Ishikawa (cell line): ENCODE measurements at regions not wholly inside any gene's neighbourhood (a gene's known extent, or its start where the extent isn't known, plus 50 kb on each side); places are given as distances from the start of the nearest gene placed in this dataset.

Experiments
- CEBPB ChIP-seq: IDR thresholded peaks from 2 replicates; pipeline ENCODE4 v1.6.1; 2012
- CREB1 ChIP-seq: IDR thresholded peaks from 2 replicates; pipeline ENCODE4 v1.6.1; 2012; ENCODE audit warnings: low read depth
- EGR1 ChIP-seq: IDR thresholded peaks from 2 replicates; pipeline ENCODE4 v1.6.1; 2012
- EP300 ChIP-seq: IDR thresholded peaks from 2 replicates; pipeline ENCODE4 v1.6.1; 2012; ENCODE audit warnings: borderline replicate concordance
- FOXM1 ChIP-seq: IDR thresholded peaks from 2 replicates; pipeline ENCODE4 v1.6.1; 2012; ENCODE audit warnings: low read depth, borderline replicate concordance
- NFIC ChIP-seq: IDR thresholded peaks from 2 replicates; pipeline ENCODE4 v1.6.1; 2012
- TAF1 ChIP-seq: IDR thresholded peaks from 2 replicates; pipeline ENCODE4 v1.6.1; 2012; ENCODE audit warnings: low read depth, mild to moderate bottlenecking
- TCF12 ChIP-seq: IDR thresholded peaks from 2 replicates; pipeline ENCODE4 v1.6.1; 2012; ENCODE audit warnings: low read depth
- TEAD4 ChIP-seq: IDR thresholded peaks from 2 replicates; pipeline ENCODE4 v1.6.1; 2012
- ZBTB7A ChIP-seq: IDR thresholded peaks from 2 replicates; pipeline ENCODE4 v1.6.1; 2012; ENCODE audit warnings: low read depth
- TF ChIP-seq, protein P1 (sequence below): IDR thresholded peaks from 2 replicates; pipeline ENCODE4 v1.6.1; 2012; ENCODE audit warnings: low read depth, mild to moderate bottlenecking
- TF ChIP-seq, protein P2 (sequence below): IDR thresholded peaks from 2 replicates; pipeline ENCODE4 v1.6.1; 2012

DNA sequence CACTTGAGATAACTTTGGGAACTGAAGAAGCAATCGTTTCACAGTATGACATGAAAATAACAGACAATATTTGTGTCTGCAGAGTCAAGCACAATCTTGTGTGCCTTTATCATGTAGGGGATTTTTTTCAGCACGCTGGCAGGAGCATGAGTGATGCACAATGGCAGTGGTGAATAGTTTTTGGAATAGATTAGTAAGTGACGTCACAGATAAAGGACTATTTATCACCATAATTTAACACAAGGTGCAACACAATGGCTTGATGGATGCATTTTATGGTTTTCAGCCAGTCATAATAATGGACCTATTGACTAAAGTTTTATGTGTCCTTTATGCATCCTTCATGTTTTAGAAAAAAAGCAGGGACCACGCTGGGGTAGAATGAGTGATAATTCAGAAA is 559.8 kb upstream of the FANCL start:
- TF ChIP-seq, protein P1, sequence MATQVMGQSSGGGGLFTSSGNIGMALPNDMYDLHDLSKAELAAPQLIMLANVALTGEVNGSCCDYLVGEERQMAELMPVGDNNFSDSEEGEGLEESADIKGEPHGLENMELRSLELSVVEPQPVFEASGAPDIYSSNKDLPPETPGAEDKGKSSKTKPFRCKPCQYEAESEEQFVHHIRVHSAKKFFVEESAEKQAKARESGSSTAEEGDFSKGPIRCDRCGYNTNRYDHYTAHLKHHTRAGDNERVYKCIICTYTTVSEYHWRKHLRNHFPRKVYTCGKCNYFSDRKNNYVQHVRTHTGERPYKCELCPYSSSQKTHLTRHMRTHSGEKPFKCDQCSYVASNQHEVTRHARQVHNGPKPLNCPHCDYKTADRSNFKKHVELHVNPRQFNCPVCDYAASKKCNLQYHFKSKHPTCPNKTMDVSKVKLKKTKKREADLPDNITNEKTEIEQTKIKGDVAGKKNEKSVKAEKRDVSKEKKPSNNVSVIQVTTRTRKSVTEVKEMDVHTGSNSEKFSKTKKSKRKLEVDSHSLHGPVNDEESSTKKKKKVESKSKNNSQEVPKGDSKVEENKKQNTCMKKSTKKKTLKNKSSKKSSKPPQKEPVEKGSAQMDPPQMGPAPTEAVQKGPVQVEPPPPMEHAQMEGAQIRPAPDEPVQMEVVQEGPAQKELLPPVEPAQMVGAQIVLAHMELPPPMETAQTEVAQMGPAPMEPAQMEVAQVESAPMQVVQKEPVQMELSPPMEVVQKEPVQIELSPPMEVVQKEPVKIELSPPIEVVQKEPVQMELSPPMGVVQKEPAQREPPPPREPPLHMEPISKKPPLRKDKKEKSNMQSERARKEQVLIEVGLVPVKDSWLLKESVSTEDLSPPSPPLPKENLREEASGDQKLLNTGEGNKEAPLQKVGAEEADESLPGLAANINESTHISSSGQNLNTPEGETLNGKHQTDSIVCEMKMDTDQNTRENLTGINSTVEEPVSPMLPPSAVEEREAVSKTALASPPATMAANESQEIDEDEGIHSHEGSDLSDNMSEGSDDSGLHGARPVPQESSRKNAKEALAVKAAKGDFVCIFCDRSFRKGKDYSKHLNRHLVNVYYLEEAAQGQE, result no peak
- TF ChIP-seq TAF1 (no peak), EP300 (no peak), EGR1 (no peak), CEBPB (no peak), ZBTB7A (no peak), CREB1 (no peak), FOXM1 (no peak), TCF12 (no peak), TEAD4 (no peak), NFIC (no peak)
- TF ChIP-seq, protein P2, sequence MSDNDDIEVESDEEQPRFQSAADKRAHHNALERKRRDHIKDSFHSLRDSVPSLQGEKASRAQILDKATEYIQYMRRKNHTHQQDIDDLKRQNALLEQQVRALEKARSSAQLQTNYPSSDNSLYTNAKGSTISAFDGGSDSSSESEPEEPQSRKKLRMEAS, result no peak
